H1 (cell line): ENCODE measurements at regions not wholly inside any gene's neighbourhood (a gene's known extent, or its start where the extent isn't known, plus 50 kb on each side); places are given as distances from the start of the nearest gene placed in this dataset.

ENCODE experiments used
- BRCA1 ChIP-seq: IDR thresholded peaks from 2 replicates; pipeline ENCODE4 v1.6.1; 2012; ENCODE audit warnings: low read depth, low read length, improper control_type of control experiment
- CEBPB ChIP-seq: IDR thresholded peaks from 2 replicates; pipeline ENCODE4 v1.6.1; 2012; ENCODE audit warnings: low read depth, low read length
- CHD2 ChIP-seq: IDR thresholded peaks from 2 replicates; pipeline ENCODE4 v1.6.1; 2012; ENCODE audit warnings: low read length, improper control_type of control experiment
- SIN3A ChIP-seq, 2 experiments: IDR thresholded peaks in 1 of 2; conservative IDR thresholded peaks in 1 of 2; 2 replicates each; pipeline ENCODE4 v1.6.1; 2011 to 2012; ENCODE audit warnings: low read length in 2 of 2, improper control_type of control experiment in 1 of 2, low read depth in 1 of 2, mild to moderate bottlenecking in 1 of 2

- TF ChIP-seq CHD2 (no peak), BRCA1 (no peak), SIN3A (conservative IDR thresholded peaks at IDR 0.05 in 1 of 2, IDR thresholded peaks at IDR 0.05 in 1 of 2; ENCODE audit: low read depth in 1 of 2, low read length in 2 of 2) (no peak), CEBPB (no peak)
- TF ChIP-seq, all 59 proteins: peak for 0
Measured at GRCh38 chr14:84454114-84454513, 1075.8 kb upstream of the FLRT2 start (continued).
